GM12874 (cell line): ENCODE measurements at regions not wholly inside any gene's neighbourhood (a gene's known extent, or its start where the extent isn't known, plus 50 kb on each side); places are given as distances from the start of the nearest gene placed in this dataset.

Experiments used
- TF ChIP-seq, protein P1 (sequence below): IDR thresholded peaks from 2 replicates; pipeline ENCODE4 v1.5.1; 2011; ENCODE audit warnings: low read depth, mild to moderate bottlenecking, control low read depth, low read length, moderate library complexity; ENCODE audit not compliant: insufficient read depth

- TF ChIP-seq, protein P1, sequence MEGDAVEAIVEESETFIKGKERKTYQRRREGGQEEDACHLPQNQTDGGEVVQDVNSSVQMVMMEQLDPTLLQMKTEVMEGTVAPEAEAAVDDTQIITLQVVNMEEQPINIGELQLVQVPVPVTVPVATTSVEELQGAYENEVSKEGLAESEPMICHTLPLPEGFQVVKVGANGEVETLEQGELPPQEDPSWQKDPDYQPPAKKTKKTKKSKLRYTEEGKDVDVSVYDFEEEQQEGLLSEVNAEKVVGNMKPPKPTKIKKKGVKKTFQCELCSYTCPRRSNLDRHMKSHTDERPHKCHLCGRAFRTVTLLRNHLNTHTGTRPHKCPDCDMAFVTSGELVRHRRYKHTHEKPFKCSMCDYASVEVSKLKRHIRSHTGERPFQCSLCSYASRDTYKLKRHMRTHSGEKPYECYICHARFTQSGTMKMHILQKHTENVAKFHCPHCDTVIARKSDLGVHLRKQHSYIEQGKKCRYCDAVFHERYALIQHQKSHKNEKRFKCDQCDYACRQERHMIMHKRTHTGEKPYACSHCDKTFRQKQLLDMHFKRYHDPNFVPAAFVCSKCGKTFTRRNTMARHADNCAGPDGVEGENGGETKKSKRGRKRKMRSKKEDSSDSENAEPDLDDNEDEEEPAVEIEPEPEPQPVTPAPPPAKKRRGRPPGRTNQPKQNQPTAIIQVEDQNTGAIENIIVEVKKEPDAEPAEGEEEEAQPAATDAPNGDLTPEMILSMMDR = no peak
These were observed 158.8 kb upstream of the GSE1 start for GRCh38 chr16:85454171-85454872.

- TF ChIP-seq, protein P1 = no peak
These were observed 157.6 kb upstream of the GSE1 start for GRCh38 chr16:85455534-85455933.

DNA sequence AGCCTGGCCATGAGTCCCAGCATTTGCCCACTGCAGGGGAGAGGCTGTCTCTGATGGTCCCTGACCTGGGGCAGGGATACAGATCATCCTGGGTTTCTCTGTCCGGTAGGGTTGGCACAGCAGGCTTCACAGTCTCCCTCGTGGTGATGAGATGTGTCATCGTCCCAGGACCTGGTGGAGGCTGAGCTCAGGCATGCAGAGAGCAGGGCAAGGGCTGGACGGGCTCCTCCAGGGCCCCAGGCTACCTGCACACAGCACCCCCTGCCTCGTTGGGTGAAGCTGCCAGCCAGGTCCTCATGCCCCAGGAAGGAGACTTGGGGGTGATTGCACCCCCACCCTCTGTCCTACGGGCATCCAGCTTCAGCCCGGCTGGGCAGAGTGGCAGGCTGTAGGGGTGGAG lies 155.8 kb upstream of the GSE1 start:
- TF ChIP-seq, protein P1 = no peak

- TF ChIP-seq, protein P1 = no peak
These were observed 154.2 kb upstream of the GSE1 start for GRCh38 chr16:85458968-85459367.

- TF ChIP-seq, protein P1 = no peak
These were observed 153.4 kb upstream of the GSE1 start for GRCh38 chr16:85459529-85460251.

- TF ChIP-seq, protein P1 = no peak
These were observed 152.7 kb upstream of the GSE1 start for GRCh38 chr16:85460252-85461021.

GRCh38 chr16:85461022-85461813 lies 151.9 kb upstream of the GSE1 start:
- TF ChIP-seq, protein P1 = no peak
